Parathyroid adenoma (tissue), 2 donors: ENCODE measurements at regions not wholly inside any gene's neighbourhood (a gene's known extent, or its start where the extent isn't known, plus 50 kb on each side); places are given as distances from the start of the nearest gene placed in this dataset.
A peak's percentile ranks its signal among the peaks of the same experiment; 100 is the strongest.
"Not testable (repeated sequence)": the region's sequence is repeated elsewhere in the genome, so short reads cannot be mapped to it uniquely, and the experiment has no call there.

ENCODE experiments used
- H2AFZ ChIP-seq: fragments of 300-600 bp; sonication (generic); one replicate; pipeline ENCODE4 v1.7.0; 2017; ENCODE audit warnings: antibody characterized with exemption, mild to moderate bottlenecking
- H3K27ac ChIP-seq: fragments of 300-600 bp; sonication (generic); one replicate; pipeline ENCODE4 v1.7.0; 2017
- H3K27me3 ChIP-seq: fragments of 300-600 bp; sonication (generic); one replicate; pipeline ENCODE4 v1.7.0; 2017; ENCODE audit warnings: low read length; ENCODE audit not compliant: control insufficient read depth, insufficient read depth
- H3K36me3 ChIP-seq: fragments of 300-600 bp; sonication (generic); one replicate; pipeline ENCODE4 v1.7.0; 2017; ENCODE audit warnings: low read length; ENCODE audit not compliant: control insufficient read depth, insufficient read depth
- H3K4me1 ChIP-seq: fragments of 300-600 bp; sonication (generic); one replicate; pipeline ENCODE4 v1.7.0; 2017; ENCODE audit warnings: control low read depth
- H3K4me2 ChIP-seq: fragments of 300-600 bp; sonication (generic); one replicate; pipeline ENCODE4 v1.7.0; 2017; ENCODE audit warnings: low read length
- H3K4me3 ChIP-seq: fragments of 300-600 bp; sonication (generic); one replicate; pipeline ENCODE4 v1.7.0; 2017; ENCODE audit warnings: low read depth, low read length
- H3K79me2 ChIP-seq: fragments of 300-600 bp; sonication (generic); one replicate; pipeline ENCODE4 v1.7.0; 2017; ENCODE audit warnings: control low read depth
- H3K9ac ChIP-seq: fragments of 300-600 bp; sonication (generic); one replicate; pipeline ENCODE4 v1.7.0; 2017; ENCODE audit warnings: mild to moderate bottlenecking
- H3K9me3 ChIP-seq: fragments of 300-600 bp; sonication (generic); one replicate; pipeline ENCODE4 v1.7.0; 2017; ENCODE audit warnings: low read length; ENCODE audit not compliant: control insufficient read depth
- CTCF ChIP-seq: fragments of 300-600 bp; sonication (generic); IDR thresholded peaks from one replicate; pipeline ENCODE4 v1.7.0; 2017; ENCODE audit warnings: antibody characterized with exemption, mild to moderate bottlenecking
- donor health status: primary hyperparathyroidism.

GRCh38 chr1:164154622-164155021 is 404.4 kb upstream of the PBX1 start:
- H3K27ac ChIP-seq = no peak overlapping the region
- H3K4me3 ChIP-seq = no peak overlapping the region
- no peak overlapping the region for H3K4me2 ChIP-seq
- no peaks in the 10 kb centered on the region for H3K27me3 ChIP-seq
- no peaks in the 10 kb centered on the region for H3K9me3 ChIP-seq
- H3K4me1 ChIP-seq = no peaks in the 10 kb centered on the region
- H3K36me3 ChIP-seq = no peaks in the 10 kb centered on the region
- no peak overlapping the region for H2AFZ ChIP-seq
- H3K9ac ChIP-seq = no peak overlapping the region
- no peaks in the 10 kb centered on the region for H3K79me2 ChIP-seq
- TF ChIP-seq CTCF = no peak

- TF ChIP-seq CTCF = no peak
- Histone ChIP-seq H2AFZ (no peak overlapping the region), H3K36me3 (no peaks in the 10 kb centered on the region), H3K27me3 (no peaks in the 10 kb centered on the region), H3K9ac (no peak overlapping the region), H3K79me2 (no peaks in the 10 kb centered on the region), H3K27ac (no peak overlapping the region), H3K4me2 (no peak overlapping the region), H3K4me3 (no peak overlapping the region), H3K9me3 (no peaks in the 10 kb centered on the region), H3K4me1 (no peaks in the 10 kb centered on the region)
Observed at GRCh38 chr1:164155347-164155746, 403.6 kb upstream of the PBX1 start.

GRCh38 chr1:164163289-164163849 is 395.6 kb upstream of the PBX1 start:
- Histone ChIP-seq H3K79me2 (no peaks in the 10 kb centered on the region), H3K27ac (no peak overlapping the region), H3K27me3 (no peaks in the 10 kb centered on the region), H3K9ac (no peak overlapping the region), H3K36me3 (no peaks in the 10 kb centered on the region), H3K4me3 (no peak overlapping the region), H3K9me3 (no peaks in the 10 kb centered on the region), H3K4me2 (no peak overlapping the region), H2AFZ (no peak overlapping the region), H3K4me1 (no peaks in the 10 kb centered on the region)
- TF ChIP-seq CTCF = no peak

- TF ChIP-seq CTCF = no peak
- H3K79me2 ChIP-seq = no peaks in the 10 kb centered on the region
- H3K4me3 ChIP-seq = no peak overlapping the region
- H3K9me3 ChIP-seq = no peaks in the 10 kb centered on the region
- no peak overlapping the region for H3K27ac ChIP-seq
- H2AFZ ChIP-seq = no peak overlapping the region
- no peak overlapping the region for H3K4me2 ChIP-seq
- no peaks in the 10 kb centered on the region for H3K36me3 ChIP-seq
- H3K9ac ChIP-seq = no peak overlapping the region
- H3K4me1 ChIP-seq = no peaks in the 10 kb centered on the region
- no peaks in the 10 kb centered on the region for H3K27me3 ChIP-seq
Observed at GRCh38 chr1:164165466-164165865, 393.5 kb upstream of the PBX1 start.

GRCh38 chr1:164166454-164166853 is 392.5 kb upstream of the PBX1 start:
- peak; percentile 37 for TF ChIP-seq CTCF

More at GRCh38 chr1:164166454-164166853, 392.5 kb upstream of the PBX1 start:
- not testable (repeated sequence) for H3K4me1 ChIP-seq, H2AFZ ChIP-seq, H3K36me3 ChIP-seq, H3K4me2 ChIP-seq, H3K4me3 ChIP-seq, H3K27me3 ChIP-seq, H3K9ac ChIP-seq, H3K9me3 ChIP-seq, H3K27ac ChIP-seq, H3K79me2 ChIP-seq
